HL-60 (cell line): ENCODE measurements at regions not wholly inside any gene's neighbourhood (a gene's known extent, or its start where the extent isn't known, plus 50 kb on each side); places are given as distances from the start of the nearest gene placed in this dataset.

Experiments used
- DNase-seq, 2 experiments: peaks; one replicate each; pipeline ENCODE4 v3.0.0-alpha.2; 2010 to 2020; ENCODE audit warnings: low read depth in 1 of 2, low spot score in 1 of 2
- H3K27ac ChIP-seq: fragments of 250-450 bp; sonication (Bioruptor Pico); replicated peaks from 2 replicates; pipeline ENCODE4 v1.5.1; 2020; ENCODE audit warnings: mild to moderate bottlenecking, moderate library complexity
- H3K27me3 ChIP-seq: fragments of 250-450 bp; sonication (Bioruptor Pico); 2 replicates; pipeline ENCODE4 v1.5.1; 2021; ENCODE audit warnings: mild to moderate bottlenecking, moderate library complexity; ENCODE audit not compliant: insufficient read depth, poor library complexity, severe bottlenecking
- H3K4me3 ChIP-seq: replicated peaks from 2 replicates; pipeline ENCODE4 v1.5.1; 2011; ENCODE audit warnings: mild to moderate bottlenecking, control low read depth, low read length; ENCODE audit not compliant: insufficient read depth
- GABPA ChIP-seq: IDR thresholded peaks from 2 replicates; pipeline ENCODE4 v1.6.1; 2012; ENCODE audit warnings: low read depth
- POLR2AphosphoS5 ChIP-seq: IDR thresholded peaks from 2 replicates; pipeline ENCODE4 v1.6.1; 2012; ENCODE audit warnings: low read depth
- REST ChIP-seq: IDR thresholded peaks from 2 replicates; pipeline ENCODE4 v1.6.1; 2012; ENCODE audit warnings: low read depth; ENCODE audit not compliant: insufficient replicate concordance
- SPI1 ChIP-seq: IDR thresholded peaks from 2 replicates; pipeline ENCODE4 v1.6.1; 2012; ENCODE audit warnings: low read depth, mild to moderate bottlenecking, borderline replicate concordance
- TF ChIP-seq, protein P1 (sequence below): IDR thresholded peaks from one replicate; pipeline ENCODE4 v1.5.1; 2011; ENCODE audit warnings: low read length, control low read depth, inconsistent platforms; ENCODE audit not compliant: insufficient read depth

DNA sequence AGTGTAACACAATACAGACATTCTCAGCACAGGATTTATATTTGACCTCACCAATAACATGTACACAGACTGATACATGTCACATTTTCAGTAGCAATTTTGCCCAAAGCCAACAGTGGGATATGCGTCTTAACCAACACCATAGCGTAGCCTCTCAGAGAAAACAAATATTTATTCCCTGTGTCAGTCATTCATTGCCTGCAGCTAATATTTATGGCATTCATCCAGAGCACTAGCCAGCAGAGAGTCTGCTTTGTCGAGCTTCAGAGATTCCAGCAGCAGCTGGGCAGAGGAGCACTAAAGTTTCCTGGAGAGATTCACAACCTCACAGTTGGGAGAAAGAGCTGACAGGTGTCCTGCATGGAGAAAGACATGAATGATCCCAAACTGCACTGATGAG, 400.7 kb upstream of the DAB1 start:
- H3K4me3 ChIP-seq = no peak overlapping the region
- TF ChIP-seq SPI1 (no peak), POLR2AphosphoS5 (no peak), GABPA (no peak), REST (no peak)
- TF ChIP-seq, protein P1, sequence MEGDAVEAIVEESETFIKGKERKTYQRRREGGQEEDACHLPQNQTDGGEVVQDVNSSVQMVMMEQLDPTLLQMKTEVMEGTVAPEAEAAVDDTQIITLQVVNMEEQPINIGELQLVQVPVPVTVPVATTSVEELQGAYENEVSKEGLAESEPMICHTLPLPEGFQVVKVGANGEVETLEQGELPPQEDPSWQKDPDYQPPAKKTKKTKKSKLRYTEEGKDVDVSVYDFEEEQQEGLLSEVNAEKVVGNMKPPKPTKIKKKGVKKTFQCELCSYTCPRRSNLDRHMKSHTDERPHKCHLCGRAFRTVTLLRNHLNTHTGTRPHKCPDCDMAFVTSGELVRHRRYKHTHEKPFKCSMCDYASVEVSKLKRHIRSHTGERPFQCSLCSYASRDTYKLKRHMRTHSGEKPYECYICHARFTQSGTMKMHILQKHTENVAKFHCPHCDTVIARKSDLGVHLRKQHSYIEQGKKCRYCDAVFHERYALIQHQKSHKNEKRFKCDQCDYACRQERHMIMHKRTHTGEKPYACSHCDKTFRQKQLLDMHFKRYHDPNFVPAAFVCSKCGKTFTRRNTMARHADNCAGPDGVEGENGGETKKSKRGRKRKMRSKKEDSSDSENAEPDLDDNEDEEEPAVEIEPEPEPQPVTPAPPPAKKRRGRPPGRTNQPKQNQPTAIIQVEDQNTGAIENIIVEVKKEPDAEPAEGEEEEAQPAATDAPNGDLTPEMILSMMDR = no peak
- no peak overlapping the region for H3K27ac ChIP-seq
- DNase-seq = no peak
- H3K27me3 ChIP-seq = no peaks in the 10 kb centered on the region

DNA sequence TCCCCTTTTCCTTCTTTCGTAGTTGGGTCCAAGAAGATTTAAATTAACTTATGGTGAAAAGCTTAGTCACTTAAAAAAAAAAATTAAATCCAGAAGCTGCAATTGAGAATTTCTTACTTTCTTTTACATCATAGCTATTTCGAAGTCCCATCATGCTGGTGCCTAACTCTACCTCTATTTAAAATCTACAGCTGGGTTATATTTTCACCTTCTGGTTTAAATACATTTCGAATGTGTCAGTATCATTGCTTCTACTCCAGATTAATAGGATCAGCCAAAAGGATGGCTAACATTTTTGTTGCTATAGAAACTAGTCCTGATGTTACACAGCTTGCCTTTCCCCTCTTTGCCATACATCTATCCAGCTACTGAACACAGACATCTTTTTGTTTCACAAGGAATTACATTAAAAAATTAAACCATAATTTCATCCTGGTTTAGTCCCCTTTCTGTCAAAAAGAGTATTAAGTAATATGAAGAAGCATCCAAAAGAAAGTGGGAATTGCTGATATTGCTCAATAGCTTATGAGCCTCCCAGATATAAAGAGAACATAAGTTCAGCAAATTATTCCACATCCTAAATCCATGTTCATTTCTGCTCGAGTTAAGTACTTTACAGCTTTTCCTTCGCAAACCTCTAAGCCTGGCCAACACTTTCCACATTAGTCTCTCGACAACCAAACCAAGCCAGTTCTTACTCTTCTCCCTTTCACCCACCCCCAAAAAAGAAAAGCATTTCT, 396.7 kb upstream of the DAB1 start:
- no peak for DNase-seq
- TF ChIP-seq SPI1 (no peak), REST (no peak), POLR2AphosphoS5 (no peak), GABPA (no peak)
- TF ChIP-seq, protein P1 = no peak
- Histone ChIP-seq H3K27me3 (no peaks in the 10 kb centered on the region), H3K27ac (no peak overlapping the region), H3K4me3 (no peak overlapping the region)

DNA sequence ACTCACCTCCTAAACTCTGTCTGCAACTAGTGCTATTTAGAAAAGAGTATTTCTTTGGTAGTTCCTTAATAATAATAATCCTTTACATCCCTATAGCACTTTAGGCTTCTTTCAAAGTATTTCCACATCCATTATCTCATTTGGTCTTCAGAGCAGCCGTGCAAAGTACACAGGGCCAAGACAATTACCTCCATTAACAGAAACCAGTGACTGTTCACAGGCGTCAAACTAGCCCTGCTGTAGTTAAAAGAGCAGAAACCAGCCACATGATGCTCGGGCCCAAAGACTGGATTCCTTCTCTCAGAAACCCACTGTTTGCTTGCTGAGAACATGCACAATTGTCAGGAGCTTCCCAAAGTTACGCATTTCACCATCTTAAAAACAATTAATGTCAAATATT, 396.0 kb upstream of the DAB1 start:
- DNase-seq = no peak

More for the DNA sequence above, 396.0 kb upstream of the DAB1 start:
- Histone ChIP-seq H3K4me3 (no peak overlapping the region), H3K27me3 (no peaks in the 10 kb centered on the region), H3K27ac (no peak overlapping the region)
- no peak for TF ChIP-seq REST
- TF ChIP-seq, protein P1 = no peak
- TF ChIP-seq POLR2AphosphoS5 = no peak
- no peak for TF ChIP-seq SPI1
- TF ChIP-seq GABPA = no peak
